Nephron (organoid): ENCODE measurements at regions not wholly inside any gene's neighbourhood (a gene's known extent, or its start where the extent isn't known, plus 50 kb on each side); places are given as distances from the start of the nearest gene placed in this dataset.
A peak's percentile ranks its signal among the peaks of the same experiment; 100 is the strongest.

ENCODE experiments used
- H3K27ac Mint-ChIP-seq, 3 experiments: 2 replicates each; pipeline ENCODE4 v1.8.0; 2020; ENCODE audit warnings: mixed read lengths in 3 of 3, mild to moderate bottlenecking in 2 of 3, moderate library complexity in 1 of 3
- H3K27me3 Mint-ChIP-seq: 2 replicates; pipeline ENCODE4 v1.8.0; 2021; ENCODE audit warnings: low read depth, mild to moderate bottlenecking, moderate library complexity, mixed read lengths
- H3K36me3 Mint-ChIP-seq: 2 replicates; pipeline ENCODE4 v1.8.0; 2020; ENCODE audit warnings: low read depth, mixed read lengths
- H3K4me1 Mint-ChIP-seq: 2 replicates; pipeline ENCODE4 v1.8.0; 2020; ENCODE audit warnings: mixed read lengths
- H3K4me3 Mint-ChIP-seq, 3 experiments: 2 replicates each; pipeline ENCODE4 v1.8.0; 2020; ENCODE audit warnings: mild to moderate bottlenecking in 3 of 3, mixed read lengths in 3 of 3, moderate library complexity in 2 of 3
- H3K9me3 Mint-ChIP-seq: 2 replicates; pipeline ENCODE4 v1.8.0; 2020; ENCODE audit warnings: mixed read lengths
- CTCF ChIP-seq, 3 experiments: fragments of 200-600 bp; sonication (generic); IDR thresholded peaks; one replicate each; pipeline ENCODE4 v1.5.0; 2021; ENCODE audit warnings: antibody characterized with exemption in 3 of 3; ENCODE audit not compliant: unreplicated experiment in 3 of 3

- Mint-ChIP-seq H3K4me1 (peaks cover 6% of the 10 kb centered on the region), H3K27ac (no peak overlapping the region), H3K9me3 (no peaks in the 10 kb centered on the region), H3K4me3 (no peak overlapping the region), H3K27me3 (peaks cover 42% of the 10 kb centered on the region), H3K36me3 (no peaks in the 10 kb centered on the region)
- no peak for TF ChIP-seq CTCF (IDR thresholded peaks at IDR 0.05; ENCODE audit: unreplicated experiment in 3 of 3)
Measured at GRCh38 chr15:93188236-93188635, 99.2 kb upstream of the RGMA start.

DNA sequence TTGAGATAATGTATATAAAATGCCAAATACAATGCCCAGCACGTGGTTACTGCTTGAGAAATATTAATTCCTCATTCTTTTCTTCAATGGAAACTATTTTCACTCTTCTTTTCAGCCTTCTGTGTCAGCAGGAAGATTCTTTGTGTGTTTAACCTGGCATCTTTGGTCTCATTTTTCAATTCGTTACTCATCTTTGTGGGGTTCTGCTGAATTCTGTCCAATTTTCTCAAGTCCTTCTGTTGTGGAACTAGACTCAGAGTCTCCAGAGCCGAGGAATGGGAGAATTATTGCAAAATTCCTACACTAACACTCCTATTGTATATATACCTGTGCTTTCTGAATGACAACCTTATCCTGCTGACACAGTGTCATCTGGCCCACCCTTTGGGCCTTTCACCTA lies 96.8 kb upstream of the RGMA start:
- no peak overlapping the region for H3K27ac Mint-ChIP-seq
- H3K4me3 Mint-ChIP-seq, result no peak overlapping the region
- H3K27me3 Mint-ChIP-seq, result peaks cover 34% of the 10 kb centered on the region
- H3K9me3 Mint-ChIP-seq, result no peaks in the 10 kb centered on the region
- H3K4me1 Mint-ChIP-seq, result peaks cover 10% of the 10 kb centered on the region
- TF ChIP-seq CTCF (IDR thresholded peaks at IDR 0.05; ENCODE audit: unreplicated experiment in 3 of 3), result no peak
- no peaks in the 10 kb centered on the region for H3K36me3 Mint-ChIP-seq

GRCh38 chr15:93182703-93183205 lies 93.7 kb upstream of the RGMA start:
- Mint-ChIP-seq H3K9me3 (no peaks in the 10 kb centered on the region), H3K27ac (no peak overlapping the region), H3K4me1 (peaks cover 10% of the 10 kb centered on the region), H3K27me3 (peaks cover 23% of the 10 kb centered on the region), H3K4me3 (no peak overlapping the region), H3K36me3 (no peaks in the 10 kb centered on the region)
- TF ChIP-seq CTCF (IDR thresholded peaks at IDR 0.05; ENCODE audit: unreplicated experiment in 3 of 3), result no peak

- H3K4me3 Mint-ChIP-seq, result no peak overlapping the region
- no peaks in the 10 kb centered on the region for H3K9me3 Mint-ChIP-seq
- peaks cover 10% of the 10 kb centered on the region for H3K4me1 Mint-ChIP-seq
- no peak for TF ChIP-seq CTCF (IDR thresholded peaks at IDR 0.05; ENCODE audit: unreplicated experiment in 3 of 3)
- no peak overlapping the region for H3K27ac Mint-ChIP-seq
- H3K27me3 Mint-ChIP-seq, result peaks cover 18% of the 10 kb centered on the region
- no peaks in the 10 kb centered on the region for H3K36me3 Mint-ChIP-seq
Measured at GRCh38 chr15:93180656-93181055, 91.6 kb upstream of the RGMA start.

- H3K9me3 Mint-ChIP-seq, result no peaks in the 10 kb centered on the region
- no peaks in the 10 kb centered on the region for H3K36me3 Mint-ChIP-seq
- H3K27ac Mint-ChIP-seq, result no peak overlapping the region
- TF ChIP-seq CTCF (IDR thresholded peaks at IDR 0.05; ENCODE audit: unreplicated experiment in 3 of 3), result no peak
- H3K4me3 Mint-ChIP-seq, result no peak overlapping the region
- H3K27me3 Mint-ChIP-seq, result peaks cover 18% of the 10 kb centered on the region
- peaks cover 10% of the 10 kb centered on the region for H3K4me1 Mint-ChIP-seq
Measured at GRCh38 chr15:93180128-93180527, 91.1 kb upstream of the RGMA start.

DNA sequence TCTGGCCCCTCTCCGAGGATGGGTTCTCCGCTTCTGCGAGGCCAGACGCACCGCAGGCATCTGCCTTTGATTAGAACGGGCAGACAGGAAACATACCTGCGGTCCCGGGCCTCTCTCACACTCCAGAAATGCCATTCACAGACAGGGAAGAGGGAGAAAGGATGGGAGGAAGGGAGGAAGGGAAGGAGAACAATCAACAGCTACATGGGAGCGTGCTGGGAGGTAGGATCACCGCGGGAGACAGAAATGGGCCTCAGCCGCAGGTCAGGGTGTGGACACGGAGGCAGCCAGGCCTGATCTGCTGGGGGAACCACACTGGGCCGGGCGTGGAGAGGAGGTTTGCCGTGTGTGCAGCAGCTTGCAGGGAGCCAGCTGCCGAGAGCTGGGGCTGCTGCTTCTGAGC lies 90.7 kb upstream of the RGMA start:
- TF ChIP-seq CTCF (IDR thresholded peaks at IDR 0.05; ENCODE audit: unreplicated experiment in 3 of 3), result no peak
- Mint-ChIP-seq H3K36me3 (no peaks in the 10 kb centered on the region), H3K4me3 (peak overlapping the region in 1 of 3 experiments; percentile 35), H3K27ac (peak overlapping the region in 2 of 3 experiments; percentile 16 to 76), H3K27me3 (peaks cover 17% of the 10 kb centered on the region), H3K9me3 (no peaks in the 10 kb centered on the region), H3K4me1 (peaks cover 10% of the 10 kb centered on the region)
